K562 (cell line): ENCODE measurements at regions not wholly inside any gene's neighbourhood (a gene's known extent, or its start where the extent isn't known, plus 50 kb on each side); places are given as distances from the start of the nearest gene placed in this dataset.

ENCODE experiments used
- EGR1 ChIP-seq: fragments of 450-650 bp; conservative IDR thresholded peaks from 2 replicates; pipeline ENCODE4 v1.6.1; 2017; ENCODE audit warnings: mild to moderate bottlenecking
- EZH2 ChIP-seq: IDR thresholded peaks from 2 replicates; pipeline ENCODE4 v1.6.1; 2012; ENCODE audit warnings: low read depth, mild to moderate bottlenecking, inconsistent platforms, low read length, borderline replicate concordance
- HOXB6 ChIP-seq: fragments of 250-450 bp; sonication (Bioruptor Pico); IDR thresholded peaks from 2 replicates; pipeline ENCODE4 v1.5.1; 2022; ENCODE audit warnings: mild to moderate bottlenecking, borderline replicate concordance
- MAZ ChIP-seq, 2 experiments: fragments of 450-650 bp in 1 of 2; sonication (generic) in 1 of 2; formaldehyde crosslinking; IDR thresholded peaks in 1 of 2; conservative IDR thresholded peaks in 1 of 2; 2 replicates each; pipeline versions ENCODE4 v1.4.0 to v1.5.0; 2020; ENCODE audit warnings: mild to moderate bottlenecking in 1 of 2, missing genetic modification reagents in 1 of 2
- NBN ChIP-seq: fragments of 450-650 bp; IDR thresholded peaks from 2 replicates; pipeline ENCODE4 v1.6.1; 2016; ENCODE audit warnings: low read depth, mild to moderate bottlenecking
- PATZ1 ChIP-seq: fragments of 250-450 bp; sonication (Bioruptor Pico); IDR thresholded peaks from 2 replicates; pipeline ENCODE4 v1.5.0; 2020; ENCODE audit warnings: mild to moderate bottlenecking, borderline replicate concordance
- PCBP2 ChIP-seq: fragments of 200-400 bp; formaldehyde crosslinking; IDR thresholded peaks from 2 replicates; pipeline ENCODE4 v1.6.1; 2018; ENCODE audit warnings: low read length, low read depth, mild to moderate bottlenecking, moderate library complexity; ENCODE audit not compliant: poor library complexity, severe bottlenecking
- SMAD3 ChIP-seq: fragments of 450-650 bp; formaldehyde crosslinking; conservative IDR thresholded peaks from 2 replicates; pipeline ENCODE4 v1.4.0; 2020; ENCODE audit warnings: mild to moderate bottlenecking
- TCF7L2 ChIP-seq: fragments of 150-350 bp; IDR thresholded peaks from 2 replicates; pipeline ENCODE4 v1.6.1; 2016; ENCODE audit warnings: low read depth, mild to moderate bottlenecking, low read length, moderate library complexity
- ZNF121 ChIP-seq: sonication (generic); formaldehyde crosslinking; conservative IDR thresholded peaks from 2 replicates; pipeline ENCODE4 v1.8.0; 2022; ENCODE audit warnings: missing genetic modification reagents
- TF ChIP-seq, protein P1 (sequence below), 3 experiments: IDR thresholded peaks in 2 of 3; conservative IDR thresholded peaks in 1 of 3; 2 replicates each; pipeline ENCODE4 v1.5.1; 2011 to 2012; ENCODE audit warnings: low read length in 3 of 3, mild to moderate bottlenecking in 3 of 3, control low read depth in 2 of 3, improper control_type of control experiment in 1 of 3, inconsistent platforms in 1 of 3, low read depth in 1 of 3, mixed read lengths in 1 of 3, moderate library complexity in 1 of 3; ENCODE audit not compliant: insufficient read depth in 2 of 3
- TF ChIP-seq, protein P2 (sequence below), 2 experiments: IDR thresholded peaks; 2 replicates each; pipeline ENCODE4 v1.6.1; 2012; ENCODE audit warnings: improper control_type of control experiment in 2 of 2, low read depth in 2 of 2, low read length in 2 of 2, borderline replicate concordance in 1 of 2

GRCh38 chr4:165682611-165683010 is 190.4 kb upstream of the TLL1 start:
- TF ChIP-seq MAZ (CRISPR knock-in tag; conservative IDR thresholded peaks at IDR 0.05 in 1 of 2, IDR thresholded peaks at IDR 0.05 in 1 of 2) (no peak), EGR1 (no peak), EZH2 (no peak), NBN (no peak), PATZ1 (no peak), PCBP2 (no peak), HOXB6 (CRISPR knock-in tag) (no peak), TCF7L2 (no peak), ZNF121 (CRISPR knock-in tag) (no peak), SMAD3 (CRISPR knock-in tag) (no peak)
- TF ChIP-seq, protein P1, sequence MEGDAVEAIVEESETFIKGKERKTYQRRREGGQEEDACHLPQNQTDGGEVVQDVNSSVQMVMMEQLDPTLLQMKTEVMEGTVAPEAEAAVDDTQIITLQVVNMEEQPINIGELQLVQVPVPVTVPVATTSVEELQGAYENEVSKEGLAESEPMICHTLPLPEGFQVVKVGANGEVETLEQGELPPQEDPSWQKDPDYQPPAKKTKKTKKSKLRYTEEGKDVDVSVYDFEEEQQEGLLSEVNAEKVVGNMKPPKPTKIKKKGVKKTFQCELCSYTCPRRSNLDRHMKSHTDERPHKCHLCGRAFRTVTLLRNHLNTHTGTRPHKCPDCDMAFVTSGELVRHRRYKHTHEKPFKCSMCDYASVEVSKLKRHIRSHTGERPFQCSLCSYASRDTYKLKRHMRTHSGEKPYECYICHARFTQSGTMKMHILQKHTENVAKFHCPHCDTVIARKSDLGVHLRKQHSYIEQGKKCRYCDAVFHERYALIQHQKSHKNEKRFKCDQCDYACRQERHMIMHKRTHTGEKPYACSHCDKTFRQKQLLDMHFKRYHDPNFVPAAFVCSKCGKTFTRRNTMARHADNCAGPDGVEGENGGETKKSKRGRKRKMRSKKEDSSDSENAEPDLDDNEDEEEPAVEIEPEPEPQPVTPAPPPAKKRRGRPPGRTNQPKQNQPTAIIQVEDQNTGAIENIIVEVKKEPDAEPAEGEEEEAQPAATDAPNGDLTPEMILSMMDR (IDR thresholded peaks at IDR 0.05 in 2 of 3, conservative IDR thresholded peaks at IDR 0.05 in 1 of 3; ENCODE audit: insufficient read depth in 2 of 3, low read depth in 1 of 3, low read length in 3 of 3), result no peak
- TF ChIP-seq, protein P2, sequence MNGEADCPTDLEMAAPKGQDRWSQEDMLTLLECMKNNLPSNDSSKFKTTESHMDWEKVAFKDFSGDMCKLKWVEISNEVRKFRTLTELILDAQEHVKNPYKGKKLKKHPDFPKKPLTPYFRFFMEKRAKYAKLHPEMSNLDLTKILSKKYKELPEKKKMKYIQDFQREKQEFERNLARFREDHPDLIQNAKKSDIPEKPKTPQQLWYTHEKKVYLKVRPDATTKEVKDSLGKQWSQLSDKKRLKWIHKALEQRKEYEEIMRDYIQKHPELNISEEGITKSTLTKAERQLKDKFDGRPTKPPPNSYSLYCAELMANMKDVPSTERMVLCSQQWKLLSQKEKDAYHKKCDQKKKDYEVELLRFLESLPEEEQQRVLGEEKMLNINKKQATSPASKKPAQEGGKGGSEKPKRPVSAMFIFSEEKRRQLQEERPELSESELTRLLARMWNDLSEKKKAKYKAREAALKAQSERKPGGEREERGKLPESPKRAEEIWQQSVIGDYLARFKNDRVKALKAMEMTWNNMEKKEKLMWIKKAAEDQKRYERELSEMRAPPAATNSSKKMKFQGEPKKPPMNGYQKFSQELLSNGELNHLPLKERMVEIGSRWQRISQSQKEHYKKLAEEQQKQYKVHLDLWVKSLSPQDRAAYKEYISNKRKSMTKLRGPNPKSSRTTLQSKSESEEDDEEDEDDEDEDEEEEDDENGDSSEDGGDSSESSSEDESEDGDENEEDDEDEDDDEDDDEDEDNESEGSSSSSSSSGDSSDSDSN (IDR thresholded peaks at IDR 0.05; ENCODE audit: borderline replicate concordance in 1 of 2, low read depth in 2 of 2, low read length in 2 of 2), result no peak
